GM19463 (cell line): ENCODE measurements at regions not wholly inside any gene's neighbourhood (a gene's known extent, or its start where the extent isn't known, plus 50 kb on each side); places are given as distances from the start of the nearest gene placed in this dataset.

Experiments
- ATAC-seq: cut with Tn5 transposase; IDR thresholded peaks from one replicate; pipeline ENCODE4 v1.9.1; 2021; ENCODE audit warnings: mild to moderate bottlenecking, moderate library complexity; ENCODE audit not compliant: unreplicated experiment

DNA sequence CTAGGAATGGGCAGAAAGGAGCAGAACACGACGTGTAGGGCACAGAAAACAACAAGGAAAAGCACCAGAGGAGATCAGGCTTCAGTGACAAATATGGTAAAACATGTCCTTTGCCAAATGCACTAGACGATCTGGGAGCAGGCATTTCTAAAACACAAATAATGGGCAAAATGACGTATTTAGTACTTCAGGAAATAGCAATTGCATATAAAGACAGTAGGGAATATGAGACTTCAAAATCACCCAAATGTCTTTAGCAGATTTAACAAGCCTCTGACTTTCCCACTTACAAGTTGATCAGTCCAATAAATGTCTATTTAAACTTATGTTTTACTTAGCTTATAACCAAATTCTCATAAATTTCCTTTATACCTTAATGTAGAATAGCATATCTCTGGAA is 969.6 kb upstream of the C9orf72 start:
- ATAC-seq = no peak

DNA sequence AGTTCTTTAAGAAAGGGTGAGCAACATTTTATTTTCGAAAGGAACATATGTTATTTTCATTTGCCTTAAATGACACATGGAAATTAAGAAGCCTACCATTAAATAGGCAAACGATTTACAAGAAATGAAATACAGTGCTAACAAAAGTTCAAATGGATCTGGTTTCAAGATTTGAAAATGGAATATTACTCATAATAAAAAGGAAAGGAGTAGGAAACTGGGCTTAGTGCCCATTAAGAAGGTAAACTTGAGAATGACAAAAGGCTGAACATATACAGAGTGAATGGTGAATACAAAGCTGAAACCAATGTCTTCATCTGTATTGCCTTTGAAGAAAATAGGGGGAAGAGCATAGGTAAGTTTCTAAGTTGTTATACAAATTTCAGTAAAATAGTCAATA is 974.2 kb upstream of the C9orf72 start:
- no peak for ATAC-seq

GRCh38 chr9:28563291-28563934 is 990.1 kb upstream of the C9orf72 start:
- no peak for ATAC-seq

DNA sequence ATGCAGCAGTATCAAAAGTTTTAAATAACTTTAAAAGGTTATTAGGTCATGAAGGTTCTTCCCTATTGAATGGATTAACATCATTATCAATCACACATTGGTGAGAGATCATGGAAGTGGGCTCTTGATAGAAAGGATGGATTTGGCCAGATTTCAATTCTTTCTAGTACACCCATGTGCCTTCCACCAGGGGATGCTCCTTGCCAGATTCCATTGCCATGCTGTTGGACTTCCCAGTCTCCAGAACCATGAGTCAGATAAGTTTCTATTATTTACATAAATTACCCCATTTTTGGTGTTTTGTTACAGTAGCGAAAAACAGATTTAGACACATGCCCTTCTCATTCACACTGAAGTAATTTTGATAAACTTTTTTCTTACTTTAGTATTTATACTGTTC is 1010.6 kb upstream of the C9orf72 start:
- no peak for ATAC-seq

GRCh38 chr9:28584542-28584941 is 1011.3 kb upstream of the C9orf72 start:
- ATAC-seq = no peak

DNA sequence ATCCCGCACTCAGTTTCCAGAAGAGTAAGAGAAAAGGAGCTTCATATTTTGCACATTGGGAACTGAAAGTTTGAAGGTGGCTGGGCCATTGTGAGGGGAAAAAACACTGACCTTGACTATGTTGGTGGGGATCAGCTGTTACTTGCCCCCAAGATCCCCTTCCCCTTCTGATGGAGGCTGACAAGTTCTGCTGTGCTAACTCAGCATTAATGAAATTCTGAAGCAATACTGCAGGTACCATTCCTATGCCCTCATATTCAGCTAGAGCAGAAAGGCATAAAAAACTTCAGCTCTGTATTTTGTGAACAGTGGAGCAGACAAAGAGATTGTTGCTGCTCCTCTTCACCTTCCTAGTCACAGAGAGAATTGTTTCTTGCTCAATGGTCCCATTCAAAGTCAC is 1013.8 kb upstream of the C9orf72 start:
- ATAC-seq = no peak

DNA sequence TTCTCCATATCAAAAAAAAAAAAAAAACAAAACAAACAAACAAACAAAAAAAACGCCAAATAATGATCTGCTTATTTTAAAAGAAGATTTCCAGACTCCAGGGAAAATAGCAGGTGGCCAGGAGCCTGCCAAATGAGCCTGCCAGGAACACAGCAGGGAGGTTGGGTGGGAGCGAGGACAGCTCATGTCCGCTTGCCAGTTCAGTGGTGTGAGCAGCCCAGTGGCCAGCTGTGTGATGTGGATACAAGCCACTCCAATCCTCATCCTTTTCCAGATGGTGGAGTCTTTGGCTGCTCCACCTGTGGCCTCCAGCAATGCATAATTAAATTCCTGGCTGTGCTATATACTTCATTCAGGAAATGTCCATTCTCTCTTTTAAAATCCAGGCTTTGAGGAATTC is 1025.1 kb upstream of the C9orf72 start:
- no peak for ATAC-seq

DNA sequence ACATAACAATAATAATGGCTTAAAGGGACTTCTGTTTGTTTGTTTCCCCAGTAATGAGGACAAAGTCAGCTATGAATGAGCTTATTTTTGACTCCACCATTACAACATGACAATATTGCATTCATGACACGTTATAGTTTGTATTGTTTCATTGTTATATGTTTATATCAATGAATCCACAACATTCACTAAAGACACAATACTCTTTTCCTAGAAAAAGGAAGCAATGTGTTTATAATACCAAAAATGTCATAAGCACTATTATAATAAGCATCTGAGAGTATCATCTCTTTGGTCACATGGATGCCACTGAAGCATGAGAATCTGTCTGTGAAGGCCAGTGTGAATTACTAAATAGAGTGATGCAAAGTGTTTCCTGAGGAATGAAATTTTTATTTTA is 1026.9 kb upstream of the C9orf72 start:
- no peak for ATAC-seq

DNA sequence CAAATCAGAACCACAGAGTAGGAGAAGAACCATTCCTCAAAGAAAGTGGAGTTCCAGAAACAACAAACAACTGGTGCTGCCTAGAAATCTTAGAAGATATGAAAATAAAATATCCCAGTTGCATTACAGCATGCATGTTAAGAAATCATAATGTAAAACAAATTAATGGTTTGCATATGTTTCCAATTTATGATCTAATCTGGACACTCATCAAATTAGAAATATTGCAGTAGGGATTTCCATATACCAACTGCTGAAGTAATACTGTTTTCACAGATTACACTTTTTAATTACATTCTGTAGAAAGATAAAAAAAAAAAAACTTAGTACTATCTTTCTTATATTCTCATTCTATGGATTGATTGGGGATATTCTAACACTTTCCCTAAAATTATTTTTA is 1034.6 kb upstream of the C9orf72 start:
- ATAC-seq = no peak

DNA sequence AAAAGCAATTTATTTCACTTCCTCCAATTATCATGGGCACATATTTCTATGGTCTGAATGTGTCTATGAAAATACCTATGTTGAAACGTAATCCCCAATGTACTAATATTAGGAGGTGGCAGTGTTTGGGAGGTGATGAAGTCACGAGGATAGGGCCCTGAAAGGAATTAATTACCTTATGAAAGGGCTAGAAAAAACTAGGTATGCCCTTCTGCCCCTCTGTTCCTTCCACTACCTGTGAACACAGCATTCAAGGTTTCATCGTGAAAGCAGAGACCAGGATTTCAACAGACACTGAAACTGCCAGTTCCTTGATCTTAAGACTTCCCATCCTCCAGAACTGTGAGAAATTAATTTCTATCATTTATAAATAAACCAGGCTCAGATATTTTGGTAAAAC is 1037.1 kb upstream of the C9orf72 start:
- ATAC-seq = no peak

- ATAC-seq = no peak
Observed at GRCh38 chr9:28616310-28616709, 1043.0 kb upstream of the C9orf72 start.

- ATAC-seq = no peak
Observed at GRCh38 chr9:28620011-28620410, 1046.7 kb upstream of the C9orf72 start.

DNA sequence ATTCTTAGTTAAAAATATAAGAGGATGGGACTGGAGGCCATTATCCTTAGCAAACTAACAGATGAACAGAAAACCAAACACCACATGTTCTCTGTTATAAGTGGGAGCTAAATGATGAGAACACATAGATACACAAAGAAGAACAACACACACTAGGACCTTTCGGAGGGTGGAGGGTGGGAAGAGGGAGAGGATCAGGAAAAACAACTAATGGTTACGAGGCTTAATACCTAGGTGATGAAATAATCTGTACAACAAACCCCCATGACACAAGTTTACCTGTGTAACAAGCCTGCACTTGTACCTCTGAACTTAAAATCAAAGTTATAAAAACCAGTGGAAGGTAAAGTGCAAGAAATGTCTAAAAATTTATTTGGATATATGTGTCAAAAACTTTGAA is 1047.4 kb upstream of the C9orf72 start:
- ATAC-seq = no peak

- ATAC-seq = no peak
Observed at GRCh38 chr9:28624771-28625170, 1051.5 kb upstream of the C9orf72 start.

DNA sequence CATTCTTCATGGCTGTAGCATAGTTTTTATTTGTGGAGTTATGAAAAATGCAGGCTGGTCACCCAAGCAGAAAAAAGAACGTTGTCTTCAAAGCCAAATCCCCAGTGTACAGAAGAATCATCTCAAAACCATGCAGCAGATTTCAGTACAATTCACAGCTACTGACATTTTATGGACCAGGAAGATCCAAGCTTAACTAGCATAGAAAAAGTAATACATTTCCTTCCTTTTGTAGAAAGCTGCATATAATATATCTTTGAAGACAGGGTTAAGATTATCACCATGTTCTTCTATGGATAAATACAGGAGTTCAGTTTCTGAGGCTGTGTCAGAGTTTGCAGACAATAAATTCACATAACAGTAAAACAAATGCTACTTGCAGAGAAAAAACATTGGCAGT is 1054.8 kb upstream of the C9orf72 start:
- no peak for ATAC-seq

DNA sequence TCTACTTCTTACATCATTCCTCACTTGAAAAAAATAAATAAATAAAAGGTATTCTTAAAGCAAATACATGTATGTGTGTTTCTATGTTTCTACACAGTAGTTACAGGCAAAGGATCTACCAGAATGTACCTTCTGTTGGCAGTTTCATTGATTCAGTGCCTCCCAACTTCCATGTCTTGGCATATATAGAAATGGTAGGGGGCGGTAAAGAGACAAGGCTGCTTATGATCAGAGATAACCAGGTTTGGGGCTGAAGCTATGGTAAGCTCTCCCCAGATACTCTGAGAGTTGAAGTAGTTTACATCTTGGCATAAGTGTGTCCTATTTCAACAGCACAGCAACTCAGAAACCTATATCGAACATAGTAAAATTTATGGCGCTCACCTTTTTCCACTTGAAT is 1075.4 kb upstream of the C9orf72 start:
- no peak for ATAC-seq

GRCh38 chr9:28650327-28650726 is 1077.0 kb upstream of the C9orf72 start:
- no peak for ATAC-seq

GRCh38 chr9:28651050-28651722 is 1077.9 kb upstream of the C9orf72 start:
- no peak for ATAC-seq

GRCh38 chr9:28653216-28653615 is 1079.9 kb upstream of the C9orf72 start:
- no peak for ATAC-seq

GRCh38 chr9:28656727-28657126 is 1083.4 kb upstream of the C9orf72 start:
- ATAC-seq = no peak

DNA sequence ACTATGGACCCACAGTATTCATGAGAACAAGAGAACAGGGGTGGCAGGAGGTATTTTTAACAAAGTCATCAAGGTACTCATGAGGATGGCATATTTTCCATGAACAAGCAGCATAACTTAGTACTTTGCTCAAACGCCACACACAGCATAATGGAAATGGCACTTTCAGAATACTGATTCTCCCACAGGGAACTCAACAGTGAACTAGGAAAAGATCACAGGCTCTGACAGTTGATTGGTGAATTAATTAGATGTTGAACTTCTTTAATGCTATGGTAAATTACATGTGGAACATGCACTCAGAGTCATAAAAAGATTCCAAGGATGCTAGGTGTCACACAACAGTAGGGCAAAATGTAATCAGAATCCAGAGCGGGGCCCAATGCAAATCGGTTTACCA is 1088.6 kb upstream of the C9orf72 start:
- no peak for ATAC-seq

DNA sequence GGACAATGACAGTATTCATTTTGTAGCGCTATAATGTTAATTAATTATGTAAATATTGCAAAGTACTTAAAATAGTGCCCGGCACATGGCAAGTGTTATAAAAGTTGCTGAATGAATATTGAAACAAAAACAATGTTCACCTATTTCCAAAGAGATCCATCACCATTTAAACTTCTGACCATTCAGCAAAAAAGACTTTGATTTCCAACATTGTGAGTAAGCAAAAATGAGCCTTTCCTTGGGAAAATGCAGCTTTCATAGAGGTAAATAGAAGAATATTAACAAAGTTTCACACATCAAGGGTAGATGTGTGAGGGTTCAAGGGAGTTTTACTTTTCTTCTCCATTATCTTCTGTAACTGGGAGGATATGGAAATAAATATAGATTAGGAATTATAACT is 1089.4 kb upstream of the C9orf72 start:
- no peak for ATAC-seq

DNA sequence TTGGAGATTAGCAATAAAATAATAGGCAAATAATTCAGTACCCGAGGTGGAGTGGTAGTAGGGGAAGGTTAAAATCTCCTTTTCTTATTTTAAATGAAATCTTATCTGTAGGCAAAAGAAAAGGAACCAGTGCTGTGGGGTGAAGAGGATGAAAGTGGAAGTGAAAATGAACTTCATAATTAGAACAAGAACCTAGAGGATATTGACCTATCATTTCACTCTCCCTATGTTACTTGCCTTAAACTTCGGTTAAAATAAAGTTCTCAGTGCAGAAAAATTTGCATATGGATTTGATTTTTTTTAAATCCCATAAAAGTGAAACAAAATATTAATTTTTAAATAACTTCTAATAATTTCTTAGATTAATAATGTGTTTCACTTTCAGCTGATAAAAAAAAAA is 1094.9 kb upstream of the C9orf72 start:
- ATAC-seq = no peak
